HEK293 (cell line): ENCODE measurements at regions not wholly inside any gene's neighbourhood (a gene's known extent, or its start where the extent isn't known, plus 50 kb on each side); places are given as distances from the start of the nearest gene placed in this dataset.

ENCODE experiments used
- ATF2 ChIP-seq: fragments of 450-650 bp; formaldehyde crosslinking; IDR thresholded peaks from 2 replicates; pipeline ENCODE4 v1.5.1; 2016; ENCODE audit warnings: missing biosample characterization, missing genetic modification characterization, low read depth
- CTCF ChIP-seq: fragments of 450-650 bp; formaldehyde crosslinking; IDR thresholded peaks from 2 replicates; pipeline ENCODE4 v1.5.1; 2016; ENCODE audit warnings: missing biosample characterization, missing genetic modification characterization
- GLI4 ChIP-seq: fragments of 450-650 bp; formaldehyde crosslinking; IDR thresholded peaks from 2 replicates; pipeline ENCODE4 v1.5.1; 2016; ENCODE audit warnings: missing biosample characterization, missing genetic modification characterization
- HOXD13 ChIP-seq: sonication (generic); formaldehyde crosslinking; IDR thresholded peaks from 2 replicates; pipeline ENCODE4 v1.8.0; 2022; ENCODE audit warnings: missing genetic modification reagents, borderline replicate concordance
- SP2 ChIP-seq: fragments of 450-650 bp; formaldehyde crosslinking; IDR thresholded peaks from 2 replicates; pipeline ENCODE4 v1.5.1; 2016; ENCODE audit warnings: missing biosample characterization, missing genetic modification characterization
- ZBTB49 ChIP-seq: fragments of 450-650 bp; formaldehyde crosslinking; IDR thresholded peaks from 2 replicates; pipeline ENCODE4 v1.5.1; 2016; ENCODE audit warnings: missing biosample characterization, missing genetic modification characterization, low read depth
- ZNF335 ChIP-seq: fragments of 450-650 bp; formaldehyde crosslinking; conservative IDR thresholded peaks from 2 replicates; pipeline ENCODE4 v1.5.1; 2016; ENCODE audit warnings: missing biosample characterization, missing genetic modification characterization
- ZNF366 ChIP-seq: fragments of 450-650 bp; formaldehyde crosslinking; conservative IDR thresholded peaks from 2 replicates; pipeline ENCODE4 v1.5.1; 2016; ENCODE audit warnings: missing biosample characterization, missing genetic modification characterization

- TF ChIP-seq CTCF (no peak), ZNF366 (tag by site-specific recombination) (no peak), ZNF335 (tag by site-specific recombination) (no peak), ZBTB49 (tag by site-specific recombination) (no peak), SP2 (tag by site-specific recombination) (no peak), ATF2 (tag by site-specific recombination) (no peak), HOXD13 (no peak), GLI4 (no peak)
These were observed 245.5 kb downstream of the AUH start for GRCh38 chr9:91116211-91116610.
